Epithelial cell of prostate (primary cell): ENCODE measurements at regions not wholly inside any gene's neighbourhood (a gene's known extent, or its start where the extent isn't known, plus 50 kb on each side); places are given as distances from the start of the nearest gene placed in this dataset.
"Not testable (repeated sequence)": the region's sequence is repeated elsewhere in the genome, so short reads cannot be mapped to it uniquely, and the experiment has no call there.

Source experiments
- DNase-seq: peaks from one replicate; pipeline ENCODE4 v3.0.0-alpha.2; 2011; ENCODE audit warnings: low read depth, low spot score
- H3K27ac ChIP-seq: fragments of 450-650 bp; 2 replicates; pipeline ENCODE4 v1.5.1; 2017; ENCODE audit warnings: mild to moderate bottlenecking

- no peak for DNase-seq
- H3K27ac ChIP-seq = no peak overlapping the region
These were observed 123.4 kb downstream of the NXPE2 start for GRCh38 chr11:114801773-114802172.

- H3K27ac ChIP-seq = no peak overlapping the region
- no peak for DNase-seq
These were observed 124.6 kb downstream of the NXPE2 start for GRCh38 chr11:114802878-114803277.

- H3K27ac ChIP-seq, DNase-seq: not testable (repeated sequence)
These were observed 127.1 kb downstream of the NXPE2 start for GRCh38 chr11:114805431-114805830.

- H3K27ac ChIP-seq = no peak overlapping the region
- DNase-seq = no peak
These were observed 133.6 kb downstream of the NXPE2 start for GRCh38 chr11:114811971-114812370.

- no peak for DNase-seq
- H3K27ac ChIP-seq = no peak overlapping the region
These were observed 134.4 kb downstream of the NXPE2 start for GRCh38 chr11:114812733-114813132.

GRCh38 chr11:114813189-114813718, 134.9 kb downstream of the NXPE2 start:
- no peak overlapping the region for H3K27ac ChIP-seq
- DNase-seq = no peak

- DNase-seq = no peak
- no peak overlapping the region for H3K27ac ChIP-seq
These were observed 136.8 kb downstream of the NXPE2 start for GRCh38 chr11:114815176-114815575.

- H3K27ac ChIP-seq = no peak overlapping the region
- no peak for DNase-seq
These were observed 137.4 kb downstream of the NXPE2 start for GRCh38 chr11:114815761-114816160.

- H3K27ac ChIP-seq = no peak overlapping the region
- no peak for DNase-seq
These were observed 138.5 kb downstream of the NXPE2 start for GRCh38 chr11:114816791-114817190.

GRCh38 chr11:114818382-114818781, 140.1 kb downstream of the NXPE2 start:
- no peak for DNase-seq
- H3K27ac ChIP-seq = no peak overlapping the region

- DNase-seq = no peak
- H3K27ac ChIP-seq = no peak overlapping the region
These were observed 140.7 kb downstream of the NXPE2 start for GRCh38 chr11:114819028-114819427.

GRCh38 chr11:114820621-114821020, 142.3 kb downstream of the NXPE2 start:
- H3K27ac ChIP-seq = no peak overlapping the region
- no peak for DNase-seq

GRCh38 chr11:114821621-114822412, 143.5 kb downstream of the NXPE2 start:
- H3K27ac ChIP-seq = no peak overlapping the region
- no peak for DNase-seq

GRCh38 chr11:114826910-114827442, 148.6 kb downstream of the NXPE2 start:
- no peak for DNase-seq

GRCh38 chr11:114827736-114828135, 149.4 kb downstream of the NXPE2 start:
- H3K27ac ChIP-seq = no peak overlapping the region
- no peak for DNase-seq

More at GRCh38 chr11:114826910-114827442, 148.6 kb downstream of the NXPE2 start:
- H3K27ac ChIP-seq = no peak overlapping the region

GRCh38 chr11:114832532-114833125, 154.3 kb downstream of the NXPE2 start:
- DNase-seq = no peak
- H3K27ac ChIP-seq = no peak overlapping the region

GRCh38 chr11:114836161-114836560, 157.8 kb downstream of the NXPE2 start:
- no peak for DNase-seq
- no peak overlapping the region for H3K27ac ChIP-seq

- no peak overlapping the region for H3K27ac ChIP-seq
- DNase-seq = no peak
These were observed 166.6 kb downstream of the NXPE2 start for GRCh38 chr11:114844896-114845295.

GRCh38 chr11:114845766-114846415, 167.6 kb downstream of the NXPE2 start:
- DNase-seq = no peak
- H3K27ac ChIP-seq = no peak overlapping the region

GRCh38 chr11:114846416-114846791, 168.1 kb downstream of the NXPE2 start:
- DNase-seq = no peak
- no peak overlapping the region for H3K27ac ChIP-seq
